MM.1S (cell line): ENCODE measurements at regions not wholly inside any gene's neighbourhood (a gene's known extent, or its start where the extent isn't known, plus 50 kb on each side); places are given as distances from the start of the nearest gene placed in this dataset.

ENCODE experiments used
- EZH2 ChIP-seq: fragments of 300-600 bp; sonication (generic); optimal IDR thresholded peaks from 2 replicates; pipeline ENCODE3; 2017; ENCODE audit warnings: low read depth, mild to moderate bottlenecking, antibody characterized with exemption, low read length, mixed read lengths
- EZH2phosphoT487 ChIP-seq: fragments of 300-600 bp; sonication (generic); IDR thresholded peaks from 2 replicates; pipeline ENCODE4 v1.6.1; 2018; ENCODE audit warnings: antibody characterized with exemption, low read length
- TF ChIP-seq, protein P1 (sequence below): fragments of 300-600 bp; sonication (generic); IDR thresholded peaks from 2 replicates; pipeline ENCODE4 v1.5.1; 2016; ENCODE audit warnings: antibody characterized with exemption, low read length, mixed read lengths

DNA sequence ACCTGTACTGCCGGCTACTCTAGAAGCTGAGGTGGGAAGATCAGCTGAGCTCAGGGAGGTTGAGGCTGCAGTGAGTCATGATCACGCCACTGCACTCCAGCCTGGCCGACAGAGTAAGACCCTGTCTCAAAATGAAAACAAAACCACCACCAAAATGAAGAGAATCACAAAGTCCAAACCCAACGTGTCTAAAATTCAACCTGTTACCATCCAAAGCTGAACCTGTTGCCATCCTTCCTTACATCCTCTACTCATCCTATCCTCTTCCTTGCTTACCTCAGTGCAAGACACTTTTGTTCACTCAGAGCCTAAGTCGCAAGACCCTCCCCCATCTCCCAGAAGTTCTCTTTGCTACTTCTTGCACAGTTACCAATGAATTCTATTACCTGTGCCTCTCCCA, 299.7 kb downstream of the ATP23 start:
- TF ChIP-seq, protein P1, sequence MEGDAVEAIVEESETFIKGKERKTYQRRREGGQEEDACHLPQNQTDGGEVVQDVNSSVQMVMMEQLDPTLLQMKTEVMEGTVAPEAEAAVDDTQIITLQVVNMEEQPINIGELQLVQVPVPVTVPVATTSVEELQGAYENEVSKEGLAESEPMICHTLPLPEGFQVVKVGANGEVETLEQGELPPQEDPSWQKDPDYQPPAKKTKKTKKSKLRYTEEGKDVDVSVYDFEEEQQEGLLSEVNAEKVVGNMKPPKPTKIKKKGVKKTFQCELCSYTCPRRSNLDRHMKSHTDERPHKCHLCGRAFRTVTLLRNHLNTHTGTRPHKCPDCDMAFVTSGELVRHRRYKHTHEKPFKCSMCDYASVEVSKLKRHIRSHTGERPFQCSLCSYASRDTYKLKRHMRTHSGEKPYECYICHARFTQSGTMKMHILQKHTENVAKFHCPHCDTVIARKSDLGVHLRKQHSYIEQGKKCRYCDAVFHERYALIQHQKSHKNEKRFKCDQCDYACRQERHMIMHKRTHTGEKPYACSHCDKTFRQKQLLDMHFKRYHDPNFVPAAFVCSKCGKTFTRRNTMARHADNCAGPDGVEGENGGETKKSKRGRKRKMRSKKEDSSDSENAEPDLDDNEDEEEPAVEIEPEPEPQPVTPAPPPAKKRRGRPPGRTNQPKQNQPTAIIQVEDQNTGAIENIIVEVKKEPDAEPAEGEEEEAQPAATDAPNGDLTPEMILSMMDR, result no peak
- no peak for TF ChIP-seq EZH2
- TF ChIP-seq EZH2phosphoT487, result no peak
